Activated T-cell treated with anti-CD3 and anti-CD28 coated beads, Interleukin-2, amount 50 U/mL, for 1 hour (primary cell): ENCODE measurements at regions not wholly inside any gene's neighbourhood (a gene's known extent, or its start where the extent isn't known, plus 50 kb on each side); places are given as distances from the start of the nearest gene placed in this dataset.
"Not testable (repeated sequence)": the region's sequence is repeated elsewhere in the genome, so short reads cannot be mapped to it uniquely, and the experiment has no call there.

Experiments
- DNase-seq: peaks from one replicate; pipeline ENCODE4 v3.0.0-alpha.2; 2020

GRCh38 chr18:14321217-14321616 lies 189.0 kb upstream of the ZNF519 start:
- not testable (repeated sequence) for DNase-seq

GRCh38 chr18:14301255-14301654 lies 169.0 kb upstream of the ZNF519 start:
- not testable (repeated sequence) for DNase-seq

GRCh38 chr18:14295081-14295480 lies 162.8 kb upstream of the ZNF519 start:
- DNase-seq = not testable (repeated sequence)

GRCh38 chr18:14285053-14285452 lies 152.8 kb upstream of the ZNF519 start:
- no peak for DNase-seq

- DNase-seq = not testable (repeated sequence)
Observed at GRCh38 chr18:14275391-14275790, 143.2 kb upstream of the ZNF519 start.

GRCh38 chr18:14265637-14266410 lies 133.6 kb upstream of the ZNF519 start:
- not testable (repeated sequence) for DNase-seq

GRCh38 chr18:14262786-14263185 lies 130.6 kb upstream of the ZNF519 start:
- DNase-seq = not testable (repeated sequence)

GRCh38 chr18:14250084-14250677 lies 117.9 kb upstream of the ZNF519 start:
- not testable (repeated sequence) for DNase-seq

GRCh38 chr18:14239224-14239623 lies 107.0 kb upstream of the ZNF519 start:
- not testable (repeated sequence) for DNase-seq

GRCh38 chr18:14236356-14237048 lies 104.3 kb upstream of the ZNF519 start:
- DNase-seq = not testable (repeated sequence)

- not testable (repeated sequence) for DNase-seq
Observed at GRCh38 chr18:14225286-14225679, 93.0 kb upstream of the ZNF519 start.

- DNase-seq = not testable (repeated sequence)
Observed at GRCh38 chr18:14224551-14225285, 92.5 kb upstream of the ZNF519 start.

- DNase-seq = not testable (repeated sequence)
Observed at GRCh38 chr18:14223919-14224318, 91.7 kb upstream of the ZNF519 start.

- not testable (repeated sequence) for DNase-seq
Observed at GRCh38 chr18:14223231-14223822, 91.1 kb upstream of the ZNF519 start.

GRCh38 chr18:14222354-14223221 lies 90.4 kb upstream of the ZNF519 start:
- DNase-seq = not testable (repeated sequence)

GRCh38 chr18:14221689-14222088 lies 89.5 kb upstream of the ZNF519 start:
- no peak for DNase-seq

GRCh38 chr18:14215952-14216351 lies 83.7 kb upstream of the ZNF519 start:
- not testable (repeated sequence) for DNase-seq

GRCh38 chr18:14203424-14203823 lies 71.2 kb upstream of the ZNF519 start:
- not testable (repeated sequence) for DNase-seq

- not testable (repeated sequence) for DNase-seq
Observed at GRCh38 chr18:14190776-14191442, 58.7 kb upstream of the ZNF519 start.

- no peak for DNase-seq
Observed at GRCh38 chr18:14189858-14190257, 57.6 kb upstream of the ZNF519 start.
